K562 (cell line): ENCODE measurements at regions not wholly inside any gene's neighbourhood (a gene's known extent, or its start where the extent isn't known, plus 50 kb on each side); places are given as distances from the start of the nearest gene placed in this dataset.

Experiments used
- CC2D1A ChIP-seq: fragments of 450-650 bp; IDR thresholded peaks from 2 replicates; pipeline ENCODE4 v1.6.1; 2017; ENCODE audit warnings: mild to moderate bottlenecking
- CEBPB ChIP-seq: fragments of 450-650 bp; IDR thresholded peaks from 2 replicates; pipeline ENCODE4 v1.6.1; 2016; ENCODE audit warnings: missing genetic modification characterization, missing compliant biosample characterization
- CHD4 ChIP-seq: fragments of 200-600 bp; sonication (generic); IDR thresholded peaks from 3 replicates; pipeline ENCODE4 v1.6.1; 2012; ENCODE audit warnings: low read depth, mild to moderate bottlenecking, mixed read lengths, low read length, inconsistent platforms; ENCODE audit not compliant: insufficient read depth, insufficient replicate concordance, poor library complexity, severe bottlenecking
- CHD7 ChIP-seq: fragments of 200-600 bp; sonication (generic); IDR thresholded peaks from one replicate; pipeline ENCODE4 v1.6.1; 2012; ENCODE audit warnings: mild to moderate bottlenecking, low read depth, low read length, inconsistent platforms
- DEAF1 ChIP-seq: fragments of 450-650 bp; formaldehyde crosslinking; IDR thresholded peaks from 2 replicates; pipeline ENCODE4 v1.4.0; 2020; ENCODE audit warnings: mild to moderate bottlenecking, moderate library complexity
- JUN ChIP-seq, 2 experiments: sonication (generic) in 1 of 2; formaldehyde crosslinking in 1 of 2; IDR thresholded peaks; 2 replicates each; pipeline versions ENCODE4 v1.6.1 to v1.8.0; 2012 to 2022; ENCODE audit warnings: borderline replicate concordance in 2 of 2, mild to moderate bottlenecking in 2 of 2, improper control_type of control experiment in 1 of 2, low read depth in 1 of 2, low read length in 1 of 2, missing genetic modification reagents in 1 of 2
- MTA3 ChIP-seq: fragments of 450-650 bp; formaldehyde crosslinking; IDR thresholded peaks from 2 replicates; pipeline ENCODE4 v1.6.1; 2017; ENCODE audit warnings: mild to moderate bottlenecking, borderline replicate concordance
- PYGO2 ChIP-seq: fragments of 450-650 bp; IDR thresholded peaks from 2 replicates; pipeline ENCODE4 v1.6.1; 2016; ENCODE audit warnings: mild to moderate bottlenecking, missing genetic modification characterization, moderate library complexity, missing compliant biosample characterization
- RBM34 ChIP-seq: fragments of 200-400 bp; formaldehyde crosslinking; IDR thresholded peaks from 2 replicates; pipeline ENCODE4 v1.6.1; 2018; ENCODE audit warnings: low read length, borderline replicate concordance; ENCODE audit not compliant: insufficient read depth
- TFAM ChIP-seq: fragments of 250-450 bp; sonication (Bioruptor Pico); conservative IDR thresholded peaks from 2 replicates; pipeline ENCODE4 v1.5.0; 2021; ENCODE audit warnings: mild to moderate bottlenecking, moderate library complexity
- ZFP91 ChIP-seq: sonication (generic); formaldehyde crosslinking; IDR thresholded peaks from 2 replicates; pipeline ENCODE4 v1.8.0; 2022; ENCODE audit warnings: mild to moderate bottlenecking, missing genetic modification reagents
- ZNF12 ChIP-seq: sonication (generic); formaldehyde crosslinking; IDR thresholded peaks from 2 replicates; pipeline ENCODE4 v1.4.0; 2020; ENCODE audit warnings: mild to moderate bottlenecking, missing genetic modification reagents
- ZNF766 ChIP-seq: fragments of 200-800 bp; sonication (Bioruptor generic); conservative IDR thresholded peaks from 2 replicates; pipeline ENCODE4 v1.6.1; 2016; ENCODE audit warnings: missing genetic modification characterization, missing compliant biosample characterization

- TF ChIP-seq CHD7: no peak
- TF ChIP-seq DEAF1 (CRISPR knock-in tag): no peak
- TF ChIP-seq CC2D1A: no peak
- TF ChIP-seq CHD4: no peak
- no peak for TF ChIP-seq MTA3
- TF ChIP-seq ZFP91 (CRISPR knock-in tag): no peak
- TF ChIP-seq PYGO2 (tag): no peak
- no peak for TF ChIP-seq ZNF12
- TF ChIP-seq TFAM (CRISPR knock-in tag): no peak
- no peak for TF ChIP-seq CEBPB
- no peak for TF ChIP-seq ZNF766 (CRISPR knock-in tag)
- TF ChIP-seq JUN (IDR thresholded peaks at IDR 0.05; ENCODE audit: borderline replicate concordance, low read depth, low read length): no peak
- no peak for TF ChIP-seq JUN (CRISPR knock-in tag; IDR thresholded peaks at IDR 0.05; ENCODE audit: borderline replicate concordance)
- TF ChIP-seq RBM34: no peak
- TF ChIP-seq, all 486 proteins: peak for 0
Observed at GRCh38 chr1:199868777-199869176, 158.7 kb upstream of the NR5A2 start (continued).
